ENCODE measurements at regions not wholly inside any gene's neighbourhood (a gene's known extent, or its start where the extent isn't known, plus 50 kb on each side); places are given as distances from the start of the nearest gene placed in this dataset.

GRCh38 chr15:91424001-91424400, 323.9 kb downstream of the SV2B start:
- no peak overlapping the region for H3K4me3 ChIP-seq (ENCODE audit: low read length)
- H3K27me3 ChIP-seq (ENCODE audit: low read depth, low read length): peaks cover 13% of the 10 kb centered on the region
- H2AFZ ChIP-seq (ENCODE audit: low read depth, low read length): no peak overlapping the region
- no peak overlapping the region for H3K4me2 ChIP-seq (ENCODE audit: low read length)
- no peaks in the 10 kb centered on the region for H3K9me3 ChIP-seq (ENCODE audit: insufficient read depth, low read length)
- H3K9ac ChIP-seq (ENCODE audit: low read length): no peak overlapping the region
- TF ChIP-seq CTCF (IDR thresholded peaks at IDR 0.05; ENCODE audit: low read depth, low read length): no peak
- TF ChIP-seq EZH2phosphoT487 (IDR thresholded peaks at IDR 0.05; ENCODE audit: low read depth): no peak
- no peaks in the 10 kb centered on the region for H3K79me2 ChIP-seq (ENCODE audit: low read length)
- no peaks in the 10 kb centered on the region for H4K20me1 ChIP-seq (ENCODE audit: insufficient read depth, low read length)
- H3K4me1 ChIP-seq (ENCODE audit: low read length): no peaks in the 10 kb centered on the region
- no peak overlapping the region for H3K27ac ChIP-seq (ENCODE audit: low read length)
- H3K36me3 ChIP-seq (replicated peaks; ENCODE audit: low read depth, low read length): no peaks in the 10 kb centered on the region

GRCh38 chr15:91426412-91426811, 326.4 kb downstream of the SV2B start:
- Histone ChIP-seq H3K9me3 (ENCODE audit: insufficient read depth, low read length) (no peaks in the 10 kb centered on the region), H3K36me3 (replicated peaks; ENCODE audit: low read depth, low read length) (no peaks in the 10 kb centered on the region), H3K4me1 (ENCODE audit: low read length) (no peaks in the 10 kb centered on the region), H3K79me2 (ENCODE audit: low read length) (no peaks in the 10 kb centered on the region), H3K27ac (ENCODE audit: low read length) (no peak overlapping the region), H4K20me1 (ENCODE audit: insufficient read depth, low read length) (no peaks in the 10 kb centered on the region), H3K27me3 (ENCODE audit: low read depth, low read length) (peaks cover 13% of the 10 kb centered on the region), H2AFZ (ENCODE audit: low read depth, low read length) (no peak overlapping the region), H3K9ac (ENCODE audit: low read length) (no peak overlapping the region), H3K4me2 (ENCODE audit: low read length) (no peak overlapping the region), H3K4me3 (ENCODE audit: low read length) (no peak overlapping the region)
- TF ChIP-seq CTCF (IDR thresholded peaks at IDR 0.05; ENCODE audit: low read depth, low read length) (no peak), EZH2phosphoT487 (IDR thresholded peaks at IDR 0.05; ENCODE audit: low read depth) (no peak)

- Histone ChIP-seq H3K36me3 (replicated peaks; ENCODE audit: low read depth, low read length) (no peaks in the 10 kb centered on the region), H3K79me2 (ENCODE audit: low read length) (no peaks in the 10 kb centered on the region), H2AFZ (ENCODE audit: low read depth, low read length) (no peak overlapping the region), H3K4me1 (ENCODE audit: low read length) (no peaks in the 10 kb centered on the region), H3K9me3 (ENCODE audit: insufficient read depth, low read length) (no peaks in the 10 kb centered on the region), H3K4me3 (ENCODE audit: low read length) (no peak overlapping the region), H3K4me2 (ENCODE audit: low read length) (no peak overlapping the region), H4K20me1 (ENCODE audit: insufficient read depth, low read length) (no peaks in the 10 kb centered on the region), H3K27ac (ENCODE audit: low read length) (no peak overlapping the region), H3K27me3 (ENCODE audit: low read depth, low read length) (peaks cover 13% of the 10 kb centered on the region), H3K9ac (ENCODE audit: low read length) (no peak overlapping the region)
- TF ChIP-seq CTCF (IDR thresholded peaks at IDR 0.05; ENCODE audit: low read depth, low read length) (no peak), EZH2phosphoT487 (IDR thresholded peaks at IDR 0.05; ENCODE audit: low read depth) (no peak)
Observed at GRCh38 chr15:91429973-91430372, 329.9 kb downstream of the SV2B start.

- Histone ChIP-seq H3K4me1 (ENCODE audit: low read length) (no peaks in the 10 kb centered on the region), H3K9ac (ENCODE audit: low read length) (no peak overlapping the region), H3K4me3 (ENCODE audit: low read length) (no peak overlapping the region), H3K36me3 (replicated peaks; ENCODE audit: low read depth, low read length) (no peaks in the 10 kb centered on the region), H3K4me2 (ENCODE audit: low read length) (no peak overlapping the region), H3K9me3 (ENCODE audit: insufficient read depth, low read length) (no peaks in the 10 kb centered on the region), H3K27ac (ENCODE audit: low read length) (no peak overlapping the region), H3K79me2 (ENCODE audit: low read length) (no peaks in the 10 kb centered on the region), H3K27me3 (ENCODE audit: low read depth, low read length) (peaks cover 8% of the 10 kb centered on the region; the same call in 1 of the 2 replicates), H4K20me1 (ENCODE audit: insufficient read depth, low read length) (no peaks in the 10 kb centered on the region), H2AFZ (ENCODE audit: low read depth, low read length) (no peak overlapping the region)
- TF ChIP-seq CTCF (IDR thresholded peaks at IDR 0.05; ENCODE audit: low read depth, low read length) (no peak), EZH2phosphoT487 (IDR thresholded peaks at IDR 0.05; ENCODE audit: low read depth) (no peak)
Observed at GRCh38 chr15:91431041-91431715, 331.1 kb downstream of the SV2B start.

Data from OCI-LY3 (cell line).